H1 (cell line): ENCODE measurements at regions not wholly inside any gene's neighbourhood (a gene's known extent, or its start where the extent isn't known, plus 50 kb on each side); places are given as distances from the start of the nearest gene placed in this dataset.

Experiments
- TF ChIP-seq, protein P1 (sequence below): IDR thresholded peaks from 2 replicates; pipeline ENCODE4 v1.6.1; 2012; ENCODE audit warnings: inconsistent platforms

DNA sequence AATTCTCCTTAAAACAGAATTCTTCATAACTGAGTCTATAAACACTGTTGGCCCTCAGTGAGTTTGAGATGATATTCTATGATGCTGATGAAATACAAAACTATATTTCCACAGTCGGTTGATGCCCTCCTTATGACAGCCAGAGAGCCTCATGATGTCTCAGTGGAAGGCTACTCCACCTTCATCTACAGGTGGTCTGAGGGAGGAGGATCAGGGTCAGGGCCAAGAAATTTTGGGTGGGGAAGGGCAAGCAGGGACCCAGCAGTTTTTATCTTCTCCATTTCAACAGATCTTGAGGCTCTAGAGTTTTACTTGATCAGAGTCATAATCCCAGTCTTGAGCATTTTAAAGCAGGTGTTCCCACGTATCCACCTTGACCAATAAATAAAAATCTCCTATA, 90.8 kb downstream of the CCDC71L start (continued):
- TF ChIP-seq, protein P1, sequence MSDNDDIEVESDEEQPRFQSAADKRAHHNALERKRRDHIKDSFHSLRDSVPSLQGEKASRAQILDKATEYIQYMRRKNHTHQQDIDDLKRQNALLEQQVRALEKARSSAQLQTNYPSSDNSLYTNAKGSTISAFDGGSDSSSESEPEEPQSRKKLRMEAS, result no peak
